ENCODE measurements at regions not wholly inside any gene's neighbourhood (a gene's known extent, or its start where the extent isn't known, plus 50 kb on each side); places are given as distances from the start of the nearest gene placed in this dataset.
"Not testable (repeated sequence)": the region's sequence is repeated elsewhere in the genome, so short reads cannot be mapped to it uniquely, and the experiment has no call there.

DNA sequence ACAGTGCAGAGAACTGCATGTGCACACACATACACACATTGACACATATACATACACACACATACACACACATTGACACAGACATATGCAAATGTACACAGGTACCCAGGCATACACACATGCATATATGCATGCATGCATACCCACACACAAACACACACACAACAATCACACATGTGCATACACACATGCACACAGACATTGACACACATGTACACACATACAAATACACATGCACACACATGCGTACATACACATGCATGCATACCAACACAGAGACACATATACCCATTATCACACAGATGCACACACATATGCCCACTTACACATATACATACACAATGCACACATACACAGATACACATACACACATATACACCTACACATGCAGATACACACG, 299.6 kb upstream of the ADCY2 start:
- no peak for DNase-seq

DNA sequence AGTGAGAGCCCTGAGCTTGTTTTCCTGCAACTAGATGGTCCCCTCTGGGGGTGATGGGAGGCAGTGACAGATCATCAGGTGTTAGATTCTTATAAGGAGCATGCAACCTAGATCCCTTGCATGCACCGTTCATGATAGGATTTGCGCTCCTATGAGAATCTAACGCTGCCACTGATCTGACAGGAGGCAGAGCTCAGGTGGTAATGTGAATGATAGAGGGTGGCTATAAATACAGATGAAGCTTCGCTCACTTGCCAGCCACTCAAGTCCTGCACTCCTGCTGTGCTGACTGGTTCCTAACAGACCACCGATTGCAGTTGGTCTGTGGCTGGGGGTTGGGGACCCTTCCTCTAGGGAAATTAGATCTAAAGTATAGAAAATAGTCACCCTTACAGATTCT, 290.6 kb upstream of the ADCY2 start:
- no peak for DNase-seq

DNA sequence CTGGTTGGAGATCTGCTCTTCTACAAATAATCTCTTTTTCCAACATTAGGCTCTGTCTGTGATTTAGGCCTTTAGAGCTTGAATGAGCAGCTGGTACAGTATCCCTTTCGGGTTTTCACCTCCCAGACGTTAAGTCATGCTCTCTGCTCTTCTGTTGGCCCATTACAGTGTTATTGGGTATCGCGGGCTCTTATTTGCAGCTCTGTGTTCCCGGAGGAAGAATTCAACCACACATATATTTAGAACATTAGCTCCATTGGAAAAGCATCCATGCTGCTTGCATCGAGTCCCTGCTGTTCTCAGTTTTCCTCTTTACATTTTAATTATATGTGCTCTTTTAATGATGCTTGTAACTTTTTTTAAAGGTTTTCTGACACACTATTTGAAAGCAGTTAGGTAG, 278.0 kb upstream of the ADCY2 start:
- DNase-seq: no peak

DNA sequence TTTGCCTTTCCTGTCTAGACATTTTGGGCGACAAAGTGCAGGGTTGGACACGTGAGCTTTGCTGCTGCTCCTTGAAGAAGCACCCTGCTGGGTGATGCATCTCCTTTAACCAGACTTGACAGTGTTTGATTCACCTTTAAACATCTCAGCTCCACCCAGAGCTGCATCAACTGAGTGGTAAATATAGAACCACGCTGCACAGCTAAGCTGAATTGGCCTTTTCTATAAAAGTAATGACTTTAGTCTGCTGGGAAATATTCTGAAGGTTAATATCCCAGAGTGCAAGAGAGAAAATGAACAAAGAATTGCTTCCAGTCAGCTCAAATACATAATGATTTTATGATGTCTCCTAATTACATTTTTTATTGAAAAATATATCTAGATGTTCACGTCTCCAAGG, 264.3 kb upstream of the ADCY2 start:
- no peak for DNase-seq

GRCh38 chr5:7146886-7147285, 249.1 kb upstream of the ADCY2 start:
- no peak for DNase-seq

DNA sequence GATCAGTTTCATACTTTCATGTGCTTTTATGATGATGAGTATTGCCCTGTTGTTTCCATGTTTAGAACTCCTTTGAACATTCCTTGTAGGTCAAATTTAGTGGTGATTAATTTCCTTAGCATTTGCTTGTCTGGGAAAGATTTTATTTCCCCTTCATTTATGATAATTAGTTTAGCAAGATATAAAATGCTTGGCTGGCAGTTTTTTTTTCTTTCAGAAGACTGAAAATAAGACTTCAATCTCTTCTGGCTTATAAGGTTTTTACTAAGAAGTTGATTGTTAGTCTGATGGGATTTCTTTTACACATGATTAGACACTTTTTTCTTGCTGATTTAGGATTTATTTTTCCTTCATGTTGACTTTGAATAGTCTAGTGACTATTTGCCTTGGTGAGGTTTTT, 238.9 kb upstream of the ADCY2 start:
- DNase-seq: no peak

DNA sequence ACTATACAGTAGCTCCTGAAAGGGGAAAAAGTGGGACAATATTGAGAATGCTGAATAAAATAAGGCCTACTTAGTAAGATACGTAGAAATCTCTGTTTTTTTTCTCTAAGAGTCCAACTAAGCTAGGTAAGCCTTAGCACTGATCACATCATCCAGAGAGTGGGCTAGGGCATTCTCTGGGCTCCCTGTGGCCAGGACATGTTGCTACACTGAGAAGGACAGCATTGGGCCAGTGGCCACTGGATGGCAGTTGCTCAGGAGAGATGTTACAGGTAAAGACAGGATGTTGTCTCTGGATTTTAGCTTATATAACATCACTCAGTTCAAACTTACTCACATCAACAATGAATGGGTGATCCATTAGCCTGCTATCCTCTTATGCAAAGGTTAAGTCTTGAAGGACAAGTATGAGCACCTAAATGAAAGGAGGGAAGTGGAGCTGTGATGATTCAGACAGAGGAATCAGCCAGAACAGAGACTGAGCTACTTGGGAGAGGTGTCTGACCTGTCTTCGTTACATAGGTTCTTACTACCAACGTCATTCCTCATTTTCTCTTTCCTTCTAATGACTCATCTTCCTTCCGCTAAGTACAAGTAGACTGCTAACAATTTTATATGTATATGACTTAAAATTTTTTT, 226.6 kb upstream of the ADCY2 start:
- no peak for DNase-seq

GRCh38 chr5:7170785-7171184, 225.2 kb upstream of the ADCY2 start:
- not testable (repeated sequence) for DNase-seq

DNA sequence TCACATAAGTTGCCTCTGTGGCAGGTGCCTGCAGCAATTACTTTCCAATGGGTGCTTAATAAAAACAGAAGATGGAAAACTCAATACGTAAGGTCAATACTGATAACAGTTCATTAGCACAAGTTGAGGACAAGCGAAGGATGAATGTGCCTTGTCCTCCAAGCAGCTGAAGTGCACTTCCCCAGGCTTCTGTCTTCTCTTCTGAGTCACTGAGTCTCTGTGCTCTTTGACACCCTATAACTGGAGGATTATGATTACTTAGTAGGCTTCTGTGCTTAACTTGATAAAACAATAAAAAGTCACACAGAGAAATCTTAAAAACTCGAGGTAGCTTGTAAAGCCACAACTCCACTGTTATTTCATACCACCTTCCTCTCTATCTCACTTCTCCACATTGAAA, 216.6 kb upstream of the ADCY2 start:
- DNase-seq: no peak

DNA sequence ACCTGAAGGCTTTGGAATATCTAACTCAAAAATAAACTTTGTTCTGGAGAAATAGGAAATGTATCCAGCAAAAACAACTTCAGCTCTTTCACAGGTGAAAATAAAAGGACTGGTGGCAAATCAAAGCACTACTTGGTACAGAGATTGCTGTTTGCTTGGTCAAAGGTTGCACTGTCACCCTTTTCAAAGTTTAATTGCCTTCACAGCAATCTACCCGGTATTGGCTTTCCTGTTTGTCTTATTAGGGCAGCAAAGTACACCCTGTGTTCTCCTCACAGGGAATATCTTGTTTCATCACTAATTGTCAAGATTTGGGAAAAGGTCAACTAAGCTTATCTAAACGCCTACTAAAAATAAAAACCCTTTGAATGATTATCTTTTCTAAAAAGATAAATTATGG, 214.1 kb upstream of the ADCY2 start:
- DNase-seq: no peak

DNA sequence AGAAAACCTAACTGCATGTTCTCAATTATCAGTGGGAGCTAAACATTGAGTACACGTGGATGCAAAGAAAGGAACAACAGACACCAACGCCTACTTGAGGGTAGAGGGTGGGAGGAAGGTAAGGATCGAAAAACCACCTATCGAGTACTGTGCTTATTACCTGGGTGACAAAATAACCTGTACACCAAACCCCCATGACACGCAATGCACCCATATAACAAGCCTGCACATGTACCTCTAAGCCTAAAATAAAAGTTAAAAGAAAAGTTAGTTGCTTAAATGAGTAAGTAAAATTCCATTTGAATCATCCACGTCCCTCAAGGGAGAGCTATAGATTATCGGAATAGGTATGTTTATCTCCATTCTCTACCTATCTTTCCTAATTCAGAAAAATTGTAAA, 210.2 kb upstream of the ADCY2 start:
- no peak for DNase-seq

DNA sequence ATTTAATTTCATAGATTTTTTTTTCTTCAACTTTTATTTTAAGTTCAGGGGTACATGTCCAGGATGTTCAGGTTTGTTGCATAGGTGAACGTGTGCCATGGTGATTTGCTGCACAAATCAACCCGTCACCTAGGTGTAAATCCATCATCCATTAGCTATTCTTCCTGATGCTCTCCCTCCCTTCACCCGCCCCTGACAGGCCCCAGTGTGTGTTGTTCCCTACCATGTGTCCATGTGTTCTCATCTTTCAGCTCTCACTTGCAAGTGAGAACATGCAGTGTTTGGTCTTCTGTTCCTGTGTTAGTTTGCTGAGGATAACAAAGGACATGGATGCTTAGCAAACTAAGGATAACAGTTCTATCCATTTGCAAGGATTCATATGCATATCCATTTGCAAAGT, 209.1 kb upstream of the ADCY2 start:
- no peak for DNase-seq

- no peak for DNase-seq
Measured at GRCh38 chr5:7190712-7191250, 205.2 kb upstream of the ADCY2 start.

DNA sequence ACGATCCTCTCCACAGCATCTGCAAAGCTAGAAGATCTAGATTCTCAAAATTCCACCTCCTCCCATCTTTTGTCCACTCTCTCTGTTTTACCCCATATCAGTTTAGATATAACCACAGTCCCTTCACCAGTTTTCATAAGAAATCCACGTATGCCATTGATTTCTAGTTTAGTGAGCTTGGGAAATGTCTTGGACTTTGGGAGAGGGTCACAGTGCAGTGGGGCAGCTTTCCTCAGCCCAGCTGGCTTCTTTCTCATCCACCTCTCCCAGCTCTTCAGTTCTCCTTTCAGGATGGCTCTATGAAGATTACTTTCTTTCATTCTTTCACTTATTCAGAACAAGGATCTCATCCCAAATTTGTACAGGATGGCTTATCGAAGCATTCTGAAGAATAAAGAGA, 203.9 kb upstream of the ADCY2 start:
- DNase-seq: no peak

DNA sequence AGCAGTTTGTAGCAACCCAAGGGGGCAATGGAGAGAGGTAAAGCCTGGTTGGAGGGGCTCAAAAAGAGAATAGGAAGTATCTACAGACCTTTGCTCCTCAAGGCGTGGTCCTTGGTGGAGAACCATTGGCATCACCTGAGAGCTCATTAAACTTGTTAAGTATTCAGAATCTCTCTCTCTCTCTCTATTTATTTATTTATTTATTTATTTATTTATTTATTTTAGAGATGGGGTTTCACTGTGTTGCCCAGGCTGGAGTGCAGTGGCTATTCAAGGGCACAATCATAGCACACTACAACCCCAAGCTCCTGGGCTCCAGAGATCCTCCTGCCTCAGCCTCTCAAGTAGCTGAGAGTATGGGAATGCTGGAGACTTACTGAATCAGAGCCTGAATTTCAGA, 193.1 kb upstream of the ADCY2 start:
- no peak for DNase-seq

GRCh38 chr5:7207979-7208378, 188.0 kb upstream of the ADCY2 start:
- DNase-seq: no peak

- DNase-seq: no peak
Measured at GRCh38 chr5:7208938-7209337, 187.0 kb upstream of the ADCY2 start.

DNA sequence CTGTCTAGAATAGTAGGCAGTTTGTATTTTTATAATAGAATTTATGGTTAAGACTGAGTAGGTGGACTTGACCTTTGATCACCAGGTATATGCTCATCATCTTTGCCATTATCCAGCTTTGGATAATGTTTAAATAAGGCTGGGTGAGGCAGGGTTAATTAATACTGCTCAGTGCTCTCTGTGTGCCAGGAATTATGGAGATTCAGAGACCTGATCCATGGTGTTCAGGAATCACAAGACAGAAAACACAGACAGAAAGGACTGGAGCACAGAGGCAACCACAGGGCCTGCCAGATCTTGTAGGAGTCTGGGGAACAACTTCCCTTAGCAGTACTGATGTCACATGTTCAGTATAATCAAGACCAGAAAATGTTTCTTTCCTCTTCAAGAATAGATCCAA, 186.3 kb upstream of the ADCY2 start:
- DNase-seq: no peak

- no peak for DNase-seq
Measured at GRCh38 chr5:7210549-7210948, 185.4 kb upstream of the ADCY2 start.

GRCh38 chr5:7213525-7213924, 182.4 kb upstream of the ADCY2 start:
- no peak for DNase-seq

DNA sequence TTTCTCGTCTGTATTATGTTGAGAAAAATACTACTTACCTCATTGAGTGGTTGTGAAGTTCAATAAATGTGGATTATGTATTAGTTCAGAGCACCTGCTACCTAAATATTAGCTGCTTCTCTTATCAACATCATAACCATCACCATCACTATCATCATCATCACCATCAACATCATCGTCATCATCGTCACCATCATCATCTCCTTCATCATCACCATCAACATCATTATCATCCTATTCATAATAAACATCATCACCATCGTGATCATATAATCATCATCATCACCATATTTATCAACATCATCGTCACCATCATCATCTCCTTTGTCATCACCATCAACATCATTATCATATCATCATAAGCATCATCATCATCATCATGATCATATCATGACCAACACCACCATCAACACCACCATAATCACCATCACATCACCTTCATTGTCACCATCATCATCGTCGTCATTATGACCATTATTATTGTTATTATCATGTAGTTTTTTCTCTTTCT, 181.0 kb upstream of the ADCY2 start:
- no peak for DNase-seq

GRCh38 chr5:7218141-7218540, 177.8 kb upstream of the ADCY2 start:
- DNase-seq: no peak

DNA sequence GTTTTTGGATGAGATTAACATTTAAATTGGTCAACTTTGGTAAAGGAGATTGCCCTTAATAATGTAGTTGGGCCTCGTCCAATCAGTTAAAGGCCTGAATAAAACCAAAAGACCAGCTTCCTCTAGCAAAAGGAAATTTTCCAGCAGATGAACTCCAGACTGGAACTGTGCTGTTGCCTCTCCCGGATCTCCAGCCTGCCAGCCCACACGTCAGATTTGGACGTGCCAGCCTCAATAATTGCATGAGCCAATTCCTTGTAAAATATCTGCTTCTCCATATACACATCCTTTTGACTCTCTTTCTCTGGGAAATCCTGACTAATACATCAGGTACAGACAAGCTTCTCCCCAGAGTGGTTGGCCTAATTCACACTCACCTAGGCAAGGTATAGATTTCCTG, 175.8 kb upstream of the ADCY2 start:
- no peak for DNase-seq

GRCh38 chr5:7221041-7221440, 174.9 kb upstream of the ADCY2 start:
- no peak for DNase-seq

DNA sequence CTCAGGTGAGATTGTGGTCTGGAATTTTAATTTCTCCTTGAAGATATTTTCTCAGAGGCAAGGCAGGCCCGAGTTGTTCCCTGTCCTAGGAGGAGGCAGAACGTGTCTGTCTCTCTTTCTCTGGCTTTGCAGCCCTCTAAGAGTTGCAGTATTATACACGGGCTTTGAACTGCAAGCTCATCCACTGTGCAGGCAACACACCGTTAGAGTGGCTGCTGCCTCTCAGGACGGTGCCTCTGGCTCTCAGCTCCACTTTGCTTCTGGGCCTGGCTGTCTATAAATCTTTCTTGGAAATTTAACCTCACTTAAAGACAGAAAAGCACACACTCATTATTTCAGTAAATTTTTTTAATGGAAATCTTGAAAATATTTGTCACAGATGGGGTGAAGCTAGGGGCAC, 170.1 kb upstream of the ADCY2 start:
- no peak for DNase-seq
